Inferior parietal cortex (tissue), 1 donor: ENCODE measurements at regions not wholly inside any gene's neighbourhood (a gene's known extent, or its start where the extent isn't known, plus 50 kb on each side); places are given as distances from the start of the nearest gene placed in this dataset.

Source experiments
- DNase-seq: peaks from one replicate; pipeline ENCODE4 v3.0.0-alpha.2; 2016; ENCODE audit errors: extremely low spot score

- no peak for DNase-seq
These were observed 264.7 kb upstream of the TAC1 start for GRCh38 chr7:97466999-97467740.

- no peak for DNase-seq
These were observed 263.4 kb upstream of the TAC1 start for GRCh38 chr7:97468493-97468892.

- no peak for DNase-seq
These were observed 261.2 kb upstream of the TAC1 start for GRCh38 chr7:97470726-97471125.

- no peak for DNase-seq
These were observed 260.4 kb upstream of the TAC1 start for GRCh38 chr7:97471491-97471890.

- DNase-seq, result no peak
These were observed 252.1 kb upstream of the TAC1 start for GRCh38 chr7:97479740-97480290.

- DNase-seq, result peak; percentile 39
These were observed 251.0 kb upstream of the TAC1 start for GRCh38 chr7:97480772-97481390.

- no peak for DNase-seq
These were observed 236.4 kb upstream of the TAC1 start for GRCh38 chr7:97495487-97495886.

GRCh38 chr7:97499204-97499603 lies 232.7 kb upstream of the TAC1 start:
- peak; percentile 18 for DNase-seq

GRCh38 chr7:97503367-97504094 lies 228.4 kb upstream of the TAC1 start:
- no peak for DNase-seq

- no peak for DNase-seq
These were observed 225.2 kb upstream of the TAC1 start for GRCh38 chr7:97506728-97507127.

GRCh38 chr7:97512441-97513207 lies 219.3 kb upstream of the TAC1 start:
- no peak for DNase-seq

GRCh38 chr7:97513326-97513725 lies 218.6 kb upstream of the TAC1 start:
- DNase-seq, result no peak

- DNase-seq, result no peak
These were observed 190.7 kb upstream of the TAC1 start for GRCh38 chr7:97541188-97541587.

- DNase-seq, result no peak
These were observed 175.9 kb upstream of the TAC1 start for GRCh38 chr7:97555857-97556421.

GRCh38 chr7:97565665-97566064 lies 166.2 kb upstream of the TAC1 start:
- no peak for DNase-seq

GRCh38 chr7:97573065-97573464 lies 158.8 kb upstream of the TAC1 start:
- no peak for DNase-seq

GRCh38 chr7:97576043-97576442 lies 155.8 kb upstream of the TAC1 start:
- DNase-seq, result no peak

GRCh38 chr7:97578225-97578624 lies 153.7 kb upstream of the TAC1 start:
- DNase-seq, result no peak

GRCh38 chr7:97580205-97580604 lies 151.7 kb upstream of the TAC1 start:
- no peak for DNase-seq

- DNase-seq, result no peak
These were observed 136.4 kb upstream of the TAC1 start for GRCh38 chr7:97595439-97595838.

GRCh38 chr7:97601931-97602457 lies 129.9 kb upstream of the TAC1 start:
- DNase-seq, result no peak
